IMR-90 (cell line): ENCODE measurements at regions not wholly inside any gene's neighbourhood (a gene's known extent, or its start where the extent isn't known, plus 50 kb on each side); places are given as distances from the start of the nearest gene placed in this dataset.

Source experiments
- ATAC-seq: fragments of 200-7000 bp; cut with Tn5 transposase; 2 replicates; pipeline ENCODE4 v1.9.1; 2020; ENCODE audit warnings: low read depth, mild to moderate bottlenecking, moderate library complexity
- BruUV-seq: library from RNA; stranded (reverse); fragments of 400-500 nt; replicated peaks from 2 replicates; lab custom pipeline; 2021; lab: Mats Ljungman, UMichigan
- CTCF ChIA-PET: fragments of 300-600 bp; formaldehyde crosslinking; extraction: SDS; loops from one replicate; lab custom pipeline; 2021; ENCODE audit warnings: antibody characterized with exemption; lab: Yijun Ruan, JAX
- POLR2A ChIA-PET: fragments of 300-600 bp; sonication (Branson Sonifier 250); formaldehyde crosslinking; loops from one replicate; lab custom pipeline; 2022; ENCODE audit warnings: antibody characterized with exemption; ENCODE audit not compliant: unreplicated experiment; lab: Charles Lee
- DNase-seq: peaks from one replicate; pipeline ENCODE4 v3.0.0; 2013
- H2AFZ ChIP-seq: replicated peaks from 2 replicates; pipeline ENCODE3; 2013; ENCODE audit warnings: low read length, mild to moderate bottlenecking; ENCODE audit not compliant: poor library complexity
- H2AK5ac ChIP-seq: 2 replicates; pipeline ENCODE4 v1.6.1; 2013; ENCODE audit warnings: low read depth, low read length, inconsistent platforms
- H2AK9ac ChIP-seq: replicated peaks from 2 replicates; pipeline ENCODE3; 2013; ENCODE audit warnings: mild to moderate bottlenecking, low read depth, low read length, moderate library complexity; ENCODE audit not compliant: poor library complexity
- H2BK120ac ChIP-seq: 2 replicates; pipeline ENCODE4 v1.6.1; 2013; ENCODE audit warnings: low read depth, low read length, inconsistent platforms
- H2BK15ac ChIP-seq: 3 replicates; pipeline ENCODE4 v1.6.1; 2013; ENCODE audit warnings: low read depth, low read length, inconsistent platforms
- H2BK20ac ChIP-seq: 2 replicates; pipeline ENCODE4 v1.6.1; 2013; ENCODE audit warnings: low read depth, mild to moderate bottlenecking, inconsistent platforms, low read length, moderate library complexity
- H2BK5ac ChIP-seq: 2 replicates; pipeline ENCODE4 v1.6.1; 2013; ENCODE audit warnings: mild to moderate bottlenecking, low read depth, low read length, inconsistent platforms; ENCODE audit not compliant: poor library complexity, severe bottlenecking
- H3K14ac ChIP-seq: replicated peaks from 2 replicates; pipeline ENCODE4 v1.6.1; 2013; ENCODE audit warnings: low read depth, low read length, inconsistent platforms
- H3K18ac ChIP-seq: 2 replicates; pipeline ENCODE4 v1.6.1; 2013; ENCODE audit warnings: low read depth, low read length, control low read depth
- H3K23ac ChIP-seq: 2 replicates; pipeline ENCODE4 v1.6.1; 2013; ENCODE audit warnings: low read depth, low read length, inconsistent platforms
- H3K27ac ChIP-seq: 2 replicates; pipeline ENCODE4 v1.5.1; 2013; ENCODE audit warnings: mild to moderate bottlenecking, control low read depth, low read length; ENCODE audit not compliant: insufficient read depth
- H3K27me3 ChIP-seq: 2 replicates; pipeline ENCODE4 v1.6.1; 2013; ENCODE audit warnings: low read length; ENCODE audit not compliant: control insufficient read depth, insufficient read depth
- H3K36me3 ChIP-seq: 2 replicates; pipeline ENCODE4 v1.6.1; 2013; ENCODE audit warnings: low read length, mixed read lengths; ENCODE audit not compliant: control insufficient read depth, insufficient read depth
- H3K4ac ChIP-seq: 2 replicates; pipeline ENCODE4 v1.6.1; 2013; ENCODE audit warnings: low read depth, low read length, inconsistent platforms
- H3K4me1 ChIP-seq: 2 replicates; pipeline ENCODE4 v1.6.1; 2013; ENCODE audit warnings: low read length, mixed read lengths; ENCODE audit not compliant: control insufficient read depth, insufficient read depth
- H3K4me2 ChIP-seq: 2 replicates; pipeline ENCODE4 v1.6.1; 2013; ENCODE audit warnings: low read depth, mild to moderate bottlenecking, control low read depth, low read length, moderate library complexity
- H3K4me3 ChIP-seq: 2 replicates; pipeline ENCODE4 v1.5.1; 2013; ENCODE audit warnings: low read depth, mild to moderate bottlenecking, control low read depth, low read length, moderate library complexity; ENCODE audit not compliant: insufficient read depth
- H3K56ac ChIP-seq: 2 replicates; pipeline ENCODE4 v1.6.1; 2013; ENCODE audit warnings: low read length, inconsistent platforms; ENCODE audit not compliant: insufficient read depth; ENCODE audit errors: extremely low read depth
- H3K79me1 ChIP-seq, 2 experiments: 2 replicates each; pipeline ENCODE4 v1.6.1; 2013; ENCODE audit warnings: low read length in 2 of 2, inconsistent platforms in 1 of 2, low read depth in 1 of 2
- H3K9ac ChIP-seq: 2 replicates; pipeline ENCODE4 v1.6.1; 2013; ENCODE audit warnings: low read depth, low read length, control low read depth
- H3K9me1 ChIP-seq: 2 replicates; pipeline ENCODE4 v1.6.1; 2013; ENCODE audit warnings: low read length, inconsistent platforms; ENCODE audit not compliant: insufficient read depth
- H3K9me3 ChIP-seq: 2 replicates; pipeline ENCODE4 v1.6.1; 2013; ENCODE audit warnings: low read length; ENCODE audit not compliant: control insufficient read depth, insufficient read depth
- H4K20me1 ChIP-seq: 2 replicates; pipeline ENCODE4 v1.6.1; 2013; ENCODE audit warnings: low read length, inconsistent platforms; ENCODE audit not compliant: insufficient read depth
- H4K5ac ChIP-seq: 2 replicates; pipeline ENCODE4 v1.6.1; 2013; ENCODE audit warnings: mild to moderate bottlenecking, low read depth, low read length, control low read depth
- H4K8ac ChIP-seq, 2 experiments: 2 replicates each; pipeline ENCODE4 v1.6.1; 2013; ENCODE audit warnings: low read depth in 2 of 2, low read length in 2 of 2, control low read depth in 1 of 2, inconsistent platforms in 1 of 2
- H4K91ac ChIP-seq: 2 replicates; pipeline ENCODE4 v1.6.1; 2013; ENCODE audit warnings: low read depth, low read length, inconsistent platforms; ENCODE audit not compliant: insufficient read depth
- ELK1 ChIP-seq: fragments of 150-350 bp; IDR thresholded peaks from 2 replicates; pipeline ENCODE4 v1.6.1; 2016; ENCODE audit warnings: low read depth, mild to moderate bottlenecking, low read length, moderate library complexity, borderline replicate concordance
- FOS ChIP-seq: fragments of 150-350 bp; IDR thresholded peaks from 2 replicates; pipeline ENCODE4 v1.6.1; 2016; ENCODE audit warnings: low read depth, low read length
- MAFK ChIP-seq: IDR thresholded peaks from 2 replicates; pipeline ENCODE4 v1.6.1; 2012; ENCODE audit warnings: low read depth, low read length, improper control_type of control experiment
- RAD21 ChIP-seq: IDR thresholded peaks from 2 replicates; pipeline ENCODE4 v1.6.1; 2012; ENCODE audit warnings: low read length, improper control_type of control experiment
- USF2 ChIP-seq: fragments of 150-350 bp; IDR thresholded peaks from 2 replicates; pipeline ENCODE4 v1.6.1; 2017; ENCODE audit warnings: mild to moderate bottlenecking, antibody characterized with exemption, low read length, low read depth
- WGBS, 2 experiments: methylation state at CpG; one replicate each; pipeline versions ENCODE4 v1.1.5 to v1.1.7; 2013; ENCODE audit warnings: missing lambda C conversion rate in 2 of 2; ENCODE audit not compliant: insufficient read length in 1 of 2; ENCODE audit errors: extremely low coverage in 2 of 2; 5-methylcytosine and 5-hydroxymethylcytosine counted together
- dilution Hi-C: fragments of 300-500 bp; cut with HindIII; formaldehyde crosslinking; loops from one replicate; pipeline ENCODE4 v1.14.3; 2018; ENCODE audit warnings: low sequenced_read_pairs; ENCODE audit not compliant: unreplicated experiment
- in situ Hi-C: fragments of 300-500 bp; cut with MboI; formaldehyde crosslinking; loops from 3 replicates; pipeline ENCODE4 v1.14.3; 2019; ENCODE audit warnings: low sequenced_read_pairs, inconsistent platforms, mixed read lengths
- intact Hi-C: fragments of 100-400 bp; cut with micrococcal nuclease; formaldehyde crosslinking; loops from 2 replicates; pipeline ENCODE4 v1.10.0; 2022

- H2AK5ac ChIP-seq = no peak overlapping the region
- no peak overlapping the region for H3K4me2 ChIP-seq
- H2BK20ac ChIP-seq = no peak overlapping the region
- H3K4me3 ChIP-seq = no peak overlapping the region
- no peak for TF ChIP-seq FOS
- no peak for TF ChIP-seq USF2
- TF ChIP-seq RAD21 = no peak
- no peak for TF ChIP-seq MAFK
- no peak for TF ChIP-seq ELK1
- 0 out of 2 replicates have a peak, but pooled peaks cover 2% of the 10 kb centered on the region for H3K9me3 ChIP-seq
- no peak overlapping the region for H2BK120ac ChIP-seq
- H3K79me1 ChIP-seq = no peaks in the 10 kb centered on the region
- intact Hi-C loops (no loop called here), in situ Hi-C loops (no loop called here), dilution Hi-C loops (no loop called here)
- H2BK15ac ChIP-seq = no peak overlapping the region
- peaks cover 36% of the 10 kb centered on the region for H3K27me3 ChIP-seq
- no peak overlapping the region for H4K91ac ChIP-seq
- no peak overlapping the region for H3K27ac ChIP-seq
- no peaks in the 10 kb centered on the region for H3K36me3 ChIP-seq
- no peak overlapping the region for H4K5ac ChIP-seq
- H4K20me1 ChIP-seq = no peaks in the 10 kb centered on the region
- H3K9ac ChIP-seq = no peak overlapping the region
- BruUV-seq = no TSS peak
- no peak overlapping the region for H3K23ac ChIP-seq
- H2BK5ac ChIP-seq = no peak overlapping the region
- DNase-seq (no peak), ATAC-seq (no peak)
- H2AFZ ChIP-seq = no peak overlapping the region
- ChIA-PET CTCF (no interaction called here), POLR2A (no interaction called here)
- H3K18ac ChIP-seq = no peak overlapping the region
- H3K4ac ChIP-seq = no peak overlapping the region
- H3K14ac ChIP-seq = no peak overlapping the region
- WGBS, 2 experiments = 55% methylated on average over 5 of the region's 15 CpGs; no CpG with 5 or more reads in 1 of the 2 experiments
- H4K8ac ChIP-seq = no peak overlapping the region
- no peak overlapping the region for H2AK9ac ChIP-seq
- H3K56ac ChIP-seq = no peak overlapping the region
- no peaks in the 10 kb centered on the region for H3K9me1 ChIP-seq
- no peaks in the 10 kb centered on the region for H3K4me1 ChIP-seq
These were observed 76.7 kb upstream of the SEPTIN5 start for GRCh38 chr22:19637408-19638281.
